ENCODE measurements at regions not wholly inside any gene's neighbourhood (a gene's known extent, or its start where the extent isn't known, plus 50 kb on each side); places are given as distances from the start of the nearest gene placed in this dataset.

DNA sequence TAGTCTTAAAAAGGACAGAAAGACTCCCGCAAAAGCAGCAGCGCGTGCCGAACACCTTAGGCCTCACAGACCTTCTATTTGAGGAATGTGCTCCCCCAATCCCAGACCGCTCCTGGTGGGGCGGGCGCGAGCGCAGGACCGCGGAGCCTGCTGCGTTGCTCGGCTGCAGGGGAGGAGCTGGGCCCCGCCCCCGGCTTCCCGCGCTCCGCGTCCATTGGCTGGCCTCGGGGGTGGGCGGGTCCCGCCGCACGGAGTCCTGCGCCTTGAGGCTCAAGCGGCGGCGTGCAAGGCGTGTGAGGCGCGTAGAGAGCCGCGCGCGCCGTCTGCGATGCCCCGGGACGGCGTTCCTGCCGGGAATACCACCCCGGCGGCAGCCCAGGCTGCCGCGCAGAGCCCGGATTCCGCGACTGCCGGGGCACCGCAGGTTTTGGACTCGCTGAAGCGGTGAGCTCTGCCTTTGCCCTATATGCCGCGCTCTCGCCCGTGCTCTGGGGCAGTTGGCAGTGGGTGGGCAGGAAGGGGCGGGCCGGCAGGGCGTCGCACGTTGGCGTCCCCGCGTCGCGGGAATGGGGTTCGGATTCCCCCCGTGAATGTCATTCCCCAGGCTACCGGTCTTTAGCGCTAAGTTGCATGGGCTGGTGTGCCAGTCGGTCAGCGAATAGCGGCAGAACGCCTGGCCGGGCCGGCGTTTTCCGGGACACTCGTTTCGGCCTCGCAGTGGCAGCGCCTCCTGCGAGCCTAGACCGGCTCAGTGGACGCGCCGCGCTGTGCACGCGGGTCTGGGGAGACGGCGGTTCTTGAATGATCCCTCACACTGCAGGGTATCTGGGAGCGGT is 49.6 kb upstream of the PAIP2B start (continued):
- TF ChIP-seq TFE3 (CRISPR knock-in tag; IDR thresholded peaks at IDR 0.05) = peak; percentile 64; the same call in 1 of the 2 replicates
- no peak for TF ChIP-seq GABPA (IDR thresholded peaks at IDR 0.05; ENCODE audit: low read depth, low read length)
- TF ChIP-seq GABPA (CRISPR knock-in tag; IDR thresholded peaks at IDR 0.05; ENCODE audit: low read depth) = no peak
- TF ChIP-seq ZFP91 (CRISPR knock-in tag; IDR thresholded peaks at IDR 0.05; ENCODE audit: borderline replicate concordance) = peak; percentile 79; the same call in 1 of the 2 replicates
- peak; percentile 97 for TF ChIP-seq ZSCAN21 (CRISPR knock-in tag; IDR thresholded peaks at IDR 0.05; ENCODE audit: borderline replicate concordance)
- no peak for TF ChIP-seq ZNF121 (CRISPR knock-in tag; IDR thresholded peaks at IDR 0.05)
- TF ChIP-seq TSC22D2 (CRISPR knock-in tag; IDR thresholded peaks at IDR 0.05; ENCODE audit: borderline replicate concordance) = peak; percentile 90
- peak; percentile 78; the same call in 1 of the 2 replicates for TF ChIP-seq MTF1 (CRISPR knock-in tag; IDR thresholded peaks at IDR 0.05)
- no peak for TF ChIP-seq ELF4 (CRISPR knock-in tag; IDR thresholded peaks at IDR 0.05; ENCODE audit: borderline replicate concordance)
- no peak for TF ChIP-seq ZNF460 (CRISPR knock-in tag; IDR thresholded peaks at IDR 0.05; ENCODE audit: borderline replicate concordance)
- TF ChIP-seq GTF3A (CRISPR knock-in tag; conservative IDR thresholded peaks at IDR 0.05) = no peak
- TF ChIP-seq RAD51 (IDR thresholded peaks at IDR 0.05; ENCODE audit: borderline replicate concordance) = no peak
- TF ChIP-seq NCOA5 (CRISPR knock-in tag; IDR thresholded peaks at IDR 0.05) = no peak
- TF ChIP-seq ZNF720 (CRISPR knock-in tag; IDR thresholded peaks at IDR 0.05) = no peak
- TF ChIP-seq ZBTB49 (CRISPR knock-in tag; IDR thresholded peaks at IDR 0.05; ENCODE audit: borderline replicate concordance) = no peak
- TF ChIP-seq TCF7 (IDR thresholded peaks at IDR 0.05; ENCODE audit: low read depth) = no peak
- TF ChIP-seq, protein P1, sequence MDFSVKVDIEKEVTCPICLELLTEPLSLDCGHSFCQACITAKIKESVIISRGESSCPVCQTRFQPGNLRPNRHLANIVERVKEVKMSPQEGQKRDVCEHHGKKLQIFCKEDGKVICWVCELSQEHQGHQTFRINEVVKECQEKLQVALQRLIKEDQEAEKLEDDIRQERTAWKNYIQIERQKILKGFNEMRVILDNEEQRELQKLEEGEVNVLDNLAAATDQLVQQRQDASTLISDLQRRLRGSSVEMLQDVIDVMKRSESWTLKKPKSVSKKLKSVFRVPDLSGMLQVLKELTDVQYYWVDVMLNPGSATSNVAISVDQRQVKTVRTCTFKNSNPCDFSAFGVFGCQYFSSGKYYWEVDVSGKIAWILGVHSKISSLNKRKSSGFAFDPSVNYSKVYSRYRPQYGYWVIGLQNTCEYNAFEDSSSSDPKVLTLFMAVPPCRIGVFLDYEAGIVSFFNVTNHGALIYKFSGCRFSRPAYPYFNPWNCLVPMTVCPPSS (IDR thresholded peaks at IDR 0.05) = no peak
- TF ChIP-seq ZNF329 (CRISPR knock-in tag; IDR thresholded peaks at IDR 0.05; ENCODE audit: low read depth) = no peak

All from HepG2 (cell line).